Occipital lobe (tissue), 1 donor: ENCODE measurements at regions not wholly inside any gene's neighbourhood (a gene's known extent, or its start where the extent isn't known, plus 50 kb on each side); places are given as distances from the start of the nearest gene placed in this dataset.
"Not testable (repeated sequence)": the region's sequence is repeated elsewhere in the genome, so short reads cannot be mapped to it uniquely, and the experiment has no call there.

Experiments
- DNase-seq: peaks from one replicate; lab custom pipeline; 2025; lab: John Stamatoyannopoulos, UW

GRCh38 chr9:105114318-105114717 is 130.1 kb upstream of the SLC44A1 start:
- DNase-seq: no peak

- no peak for DNase-seq
These were observed 129.3 kb upstream of the SLC44A1 start for GRCh38 chr9:105114964-105115728.

DNA sequence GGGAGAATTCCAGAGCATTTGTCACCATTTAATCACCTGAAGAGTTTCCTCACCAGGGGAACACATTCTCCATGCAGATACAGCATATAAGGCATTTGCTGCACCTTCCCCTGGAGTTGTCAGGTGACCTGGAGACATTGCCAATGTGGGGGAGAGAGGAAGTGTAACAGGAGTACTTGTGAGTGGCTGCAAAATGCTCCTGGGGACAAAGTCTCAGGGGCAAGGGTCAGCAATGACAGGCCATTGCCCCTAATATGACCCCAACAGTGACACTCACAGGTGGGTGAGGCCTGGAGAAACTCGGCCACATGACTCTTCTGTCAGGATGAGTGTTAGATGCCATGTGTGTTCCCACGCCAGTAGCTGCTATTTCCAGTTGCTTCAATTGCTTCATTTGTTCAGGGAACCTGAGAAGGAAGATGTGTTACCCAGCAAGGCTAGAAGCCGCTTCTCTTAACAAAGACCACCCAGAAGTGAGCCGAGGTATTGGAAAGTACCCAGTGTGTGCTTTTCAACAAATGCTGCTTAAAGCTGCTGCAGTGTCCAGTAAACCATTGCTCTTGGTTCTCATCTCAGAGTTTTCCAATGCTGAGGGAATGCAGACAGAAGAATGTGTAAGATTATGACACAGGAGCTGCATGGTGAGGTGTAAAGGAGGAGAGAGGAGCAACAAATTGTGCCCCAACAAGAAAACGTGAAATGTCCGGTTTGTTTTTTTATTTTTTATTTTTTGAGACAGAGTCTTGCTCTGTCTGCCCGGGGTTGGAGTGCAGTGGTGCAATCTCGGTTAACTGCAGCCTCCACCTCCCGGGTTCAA is 128.2 kb upstream of the SLC44A1 start:
- no peak for DNase-seq

DNA sequence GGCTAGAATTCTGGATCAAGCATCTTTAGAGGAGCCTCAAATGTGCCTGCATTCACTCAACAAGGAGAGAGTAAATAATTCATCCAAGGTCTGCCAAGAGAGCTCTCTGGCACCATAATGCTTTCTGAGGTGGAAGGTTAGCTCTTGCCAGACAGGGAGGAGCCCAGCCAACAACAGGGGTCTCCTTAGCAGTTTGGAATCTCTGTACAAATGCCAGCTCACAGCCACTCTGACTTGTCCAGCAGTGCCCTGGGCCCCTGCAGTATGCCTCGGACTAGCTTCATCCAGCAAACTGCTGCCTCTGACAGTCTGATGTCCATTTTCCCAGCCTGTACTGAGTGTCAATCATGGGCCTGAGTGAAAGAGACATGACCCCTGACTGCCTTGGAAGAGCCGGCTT is 127.2 kb upstream of the SLC44A1 start:
- DNase-seq: no peak

GRCh38 chr9:105118636-105119035 is 125.8 kb upstream of the SLC44A1 start:
- no peak for DNase-seq

DNA sequence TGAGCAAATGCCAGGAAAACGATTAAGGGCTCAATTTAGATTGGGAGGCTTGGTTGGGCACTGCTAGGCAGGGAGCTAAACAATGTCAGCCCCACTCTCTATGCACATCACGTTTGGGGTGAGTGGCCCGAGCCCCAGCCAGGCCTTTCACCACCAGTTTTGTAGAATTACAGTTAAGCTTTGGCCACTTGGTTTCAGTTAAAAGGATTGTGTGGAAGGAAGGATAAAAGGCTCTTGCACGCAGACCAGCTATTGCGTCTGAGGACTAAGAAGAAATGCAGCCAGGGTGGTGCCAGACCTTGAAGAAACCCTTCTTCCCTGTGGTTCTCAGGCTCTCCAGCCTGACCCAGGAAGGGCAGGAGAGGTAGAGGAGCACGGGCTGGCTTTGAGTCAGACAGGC is 125.3 kb upstream of the SLC44A1 start:
- DNase-seq: peak; percentile 15

DNA sequence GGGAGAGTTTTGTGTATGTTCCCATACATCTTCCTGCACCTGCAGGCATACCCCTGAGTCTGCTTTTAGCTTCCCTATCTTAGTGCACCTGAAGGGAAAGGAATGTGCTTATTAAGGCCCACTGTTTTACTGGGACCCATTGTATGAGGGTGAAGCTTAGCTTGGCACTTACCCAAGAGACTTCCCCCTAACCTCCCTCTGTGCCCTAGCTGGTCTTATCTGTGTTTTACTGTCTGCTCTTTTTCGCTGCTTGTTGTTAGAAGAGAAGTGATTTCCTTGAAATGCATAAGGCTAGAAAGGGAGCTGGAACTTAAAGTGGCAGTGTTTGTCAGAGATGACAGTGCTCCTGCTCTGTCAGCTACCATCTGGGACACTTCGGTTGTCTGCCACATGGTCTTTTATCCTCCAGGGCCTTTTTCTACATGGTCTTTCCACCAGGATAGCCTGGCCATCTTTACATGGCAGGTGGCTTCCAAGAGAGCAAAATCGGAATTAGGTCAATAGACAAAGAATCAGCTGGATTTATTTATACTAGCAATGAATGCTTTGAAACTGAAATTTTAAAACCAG is 122.5 kb upstream of the SLC44A1 start:
- no peak for DNase-seq

DNA sequence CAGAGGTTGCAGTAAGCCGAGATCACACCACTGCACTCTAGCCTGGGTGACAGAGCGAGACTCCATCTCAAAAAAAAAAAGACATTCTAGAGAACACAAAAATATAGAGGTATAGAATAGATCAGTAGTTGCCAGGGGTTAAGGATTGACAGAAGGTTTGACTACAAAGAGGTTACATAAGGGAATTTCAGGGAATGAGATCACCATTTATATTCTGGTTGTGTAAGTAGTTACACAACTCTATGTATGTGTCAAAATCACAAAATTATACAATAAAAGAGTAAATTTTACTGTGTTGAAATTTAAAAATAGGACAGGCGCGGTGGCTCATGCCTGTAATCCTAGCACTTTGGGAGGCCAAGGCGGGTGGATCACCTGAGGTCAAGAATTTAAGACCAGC is 119.9 kb upstream of the SLC44A1 start:
- not testable (repeated sequence) for DNase-seq

DNA sequence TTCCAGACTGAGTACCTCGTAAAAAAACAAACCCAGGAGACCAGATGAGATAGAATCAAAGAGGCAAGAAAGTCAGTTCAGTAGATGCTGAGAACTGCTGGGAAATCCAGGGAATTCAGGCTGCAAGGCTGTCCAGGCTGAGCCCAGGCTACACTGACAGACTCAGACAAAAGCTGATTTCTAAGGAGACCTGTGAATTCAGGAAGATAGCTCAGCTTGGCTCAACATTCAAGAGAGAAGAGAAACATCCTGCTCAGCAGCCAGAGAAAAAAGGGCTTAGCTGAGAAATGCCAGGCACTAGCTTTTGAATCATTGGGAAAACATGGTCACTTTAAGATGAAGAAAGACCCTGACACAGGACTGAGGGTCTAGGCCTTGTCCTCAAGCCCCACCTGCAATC is 118.2 kb upstream of the SLC44A1 start:
- DNase-seq: no peak

GRCh38 chr9:105127863-105128220 is 116.6 kb upstream of the SLC44A1 start:
- no peak for DNase-seq

DNA sequence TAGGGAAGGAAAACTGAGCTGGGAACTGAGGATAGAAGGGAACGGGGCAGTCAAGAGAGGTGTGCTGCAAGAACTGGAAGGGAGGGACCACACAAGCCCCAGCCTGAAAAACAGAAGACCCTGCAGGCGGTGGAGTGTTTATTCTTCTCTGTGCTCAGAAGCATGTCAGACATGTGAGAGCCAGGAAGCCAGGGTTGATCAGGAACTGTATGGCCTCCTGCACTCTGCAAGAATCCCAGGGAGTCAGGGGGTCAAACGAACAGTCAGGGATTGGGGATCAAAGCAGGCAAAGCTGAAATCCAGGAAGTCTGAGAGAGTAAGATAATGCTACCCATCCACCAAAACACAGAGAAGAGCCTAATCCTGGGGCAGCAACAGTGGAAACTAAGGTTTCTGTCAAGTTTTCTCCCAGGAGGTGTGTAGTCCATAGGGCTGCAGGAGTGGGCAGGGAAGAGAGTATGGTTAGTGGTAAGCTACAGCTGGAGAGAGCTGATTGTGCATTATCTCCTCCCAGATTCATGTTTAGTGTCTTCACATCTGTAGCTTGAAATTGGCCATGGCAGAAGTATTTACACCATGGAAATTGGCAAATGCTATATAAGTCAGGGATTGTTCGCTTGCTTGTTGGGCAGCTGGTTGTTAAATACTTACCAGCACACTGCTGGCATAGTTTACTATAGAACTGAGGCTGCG is 115.4 kb upstream of the SLC44A1 start:
- no peak for DNase-seq

GRCh38 chr9:105129731-105130130 is 114.7 kb upstream of the SLC44A1 start:
- DNase-seq: no peak

DNA sequence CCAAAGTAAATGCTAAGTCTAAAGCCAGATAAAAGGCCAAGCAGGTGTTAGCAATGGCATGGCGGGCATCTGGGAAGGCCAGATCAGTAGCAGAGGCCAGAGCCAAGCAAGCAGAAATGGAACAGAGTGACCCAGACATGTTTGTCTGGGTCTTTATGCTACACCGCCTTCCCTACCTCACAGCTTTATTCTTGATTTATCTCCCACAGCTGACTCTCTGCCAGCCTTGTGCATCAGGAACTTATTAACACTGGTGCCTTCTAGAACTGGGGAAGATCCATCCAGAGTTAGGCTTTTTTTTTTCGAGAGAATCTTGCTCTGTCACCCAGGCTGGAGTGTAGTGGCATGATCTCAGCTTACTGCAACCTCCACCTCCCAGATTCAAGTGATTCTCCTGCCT is 112.5 kb upstream of the SLC44A1 start:
- DNase-seq: no peak

GRCh38 chr9:105132606-105133005 is 111.8 kb upstream of the SLC44A1 start:
- no peak for DNase-seq

GRCh38 chr9:105138306-105138801 is 106.1 kb upstream of the SLC44A1 start:
- no peak for DNase-seq

GRCh38 chr9:105141146-105141975 is 103.1 kb upstream of the SLC44A1 start:
- no peak for DNase-seq

GRCh38 chr9:105141976-105142250 is 102.5 kb upstream of the SLC44A1 start:
- no peak for DNase-seq

DNA sequence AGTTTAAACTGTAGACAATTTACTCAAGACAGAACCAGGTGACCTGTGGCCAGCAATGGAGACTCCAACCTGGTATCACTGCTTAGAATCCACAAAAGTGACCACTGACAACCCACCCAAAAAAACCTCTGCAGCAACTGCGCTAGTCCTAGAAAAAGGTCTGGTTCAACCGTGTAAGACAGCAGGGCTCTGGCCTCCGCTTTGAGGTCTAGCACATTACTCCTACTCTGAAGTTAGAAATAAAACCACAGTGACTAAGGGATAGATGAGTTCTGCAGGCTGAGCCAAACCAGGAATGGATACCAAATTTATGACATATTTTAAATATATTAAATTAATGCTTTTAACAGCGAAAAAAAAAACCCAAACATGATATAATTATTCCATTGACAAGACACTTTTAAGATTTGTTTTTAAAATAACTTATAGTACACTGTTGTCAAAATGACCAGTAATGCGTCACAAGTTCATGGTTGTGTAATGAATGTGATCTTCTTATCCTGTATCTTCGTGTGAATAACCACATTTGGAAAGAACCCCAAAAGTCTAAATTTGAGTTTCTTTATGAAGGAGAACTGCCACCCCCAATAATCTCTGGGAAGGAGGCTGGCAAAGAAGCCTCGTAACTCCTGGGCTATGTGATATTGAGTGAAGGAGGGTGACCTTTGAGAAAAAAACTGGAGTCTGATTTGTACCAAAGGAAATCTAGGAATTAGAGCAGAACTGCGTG is 101.9 kb upstream of the SLC44A1 start:
- DNase-seq: no peak

- no peak for DNase-seq
These were observed 101.4 kb upstream of the SLC44A1 start for GRCh38 chr9:105143136-105143430.

GRCh38 chr9:105144076-105144475 is 100.4 kb upstream of the SLC44A1 start:
- no peak for DNase-seq

- DNase-seq: no peak
These were observed 99.6 kb upstream of the SLC44A1 start for GRCh38 chr9:105144841-105145240.
